A549 (cell line): ENCODE measurements at regions not wholly inside any gene's neighbourhood (a gene's known extent, or its start where the extent isn't known, plus 50 kb on each side); places are given as distances from the start of the nearest gene placed in this dataset.

Source experiments
- ATAC-seq, 2 experiments: fragments of 200-7000 bp in 1 of 2; fragments of >200 bp in 1 of 2; cut with Nextera tagmentation in 1 of 2; cut with Tn5 transposase in 1 of 2; 3 replicates each; pipeline versions ENCODE4 v1.8.0 to v1.9.1; 2018 to 2020; ENCODE audit warnings: mild to moderate bottlenecking in 1 of 2, moderate library complexity in 1 of 2
- CTCF ChIA-PET: fragments of 300-600 bp; sonication (Branson Sonifier 250); formaldehyde crosslinking; extraction: SDS; loops from one replicate; lab custom pipeline; 2021; ENCODE audit warnings: antibody characterized with exemption, inconsistent platforms; lab: Yijun Ruan, JAX
- POLR2A ChIA-PET: fragments of 350-600 bp; formaldehyde crosslinking; extraction: SDS; loops from one replicate; lab custom pipeline; 2021; ENCODE audit warnings: antibody characterized with exemption, inconsistent platforms; lab: Yijun Ruan, JAX
- DNase-seq, 2 experiments: peaks; one replicate each; pipeline versions ENCODE4 v3.0.0 to v3.0.0-alpha.2; 2011 to 2016; ENCODE audit warnings: low read depth in 1 of 2, low spot score in 1 of 2
- FAIRE-seq: peaks from 2 replicates; lab custom pipeline; 2011; peaks lifted over from hg19 to GRCh38; lab: Jason Lieb, UNC
- H3K27ac ChIP-seq, 2 experiments: fragments of >200 bp; sonication (Bioruptor Twin); formaldehyde crosslinking; 3 replicates each; pipeline ENCODE4 v1.5.1; 2016 to 2017
- H3K4me1 ChIP-seq: fragments of >200 bp; sonication (Bioruptor Twin); formaldehyde crosslinking; 3 replicates; pipeline ENCODE4 v1.6.1; 2016
- H3K4me2 ChIP-seq: fragments of >200 bp; sonication (Bioruptor Twin); formaldehyde crosslinking; 3 replicates; pipeline ENCODE4 v1.6.1; 2016
- H3K4me3 ChIP-seq: fragments of >200 bp; sonication (Bioruptor Twin); formaldehyde crosslinking; 3 replicates; pipeline ENCODE4 v1.5.1; 2016
- H3K9me3 ChIP-seq: fragments of >200 bp; sonication (Bioruptor Twin); formaldehyde crosslinking; 3 replicates; pipeline ENCODE4 v1.6.1; 2016
- ATOH8 ChIP-seq: fragments of 250-450 bp; sonication (Bioruptor Pico); IDR thresholded peaks from 2 replicates; pipeline ENCODE4 v1.5.0; 2020; ENCODE audit warnings: low read depth, mild to moderate bottlenecking, moderate library complexity
- BCL3 ChIP-seq: fragments of >200 bp; sonication (Bioruptor Twin); formaldehyde crosslinking; IDR thresholded peaks from 3 replicates; pipeline ENCODE4 v1.6.1; 2016
- BHLHE40 ChIP-seq: IDR thresholded peaks from 2 replicates; pipeline ENCODE4 v1.6.1; 2012; ENCODE audit warnings: low read depth, low read length, inconsistent platforms
- CHD2 ChIP-seq: fragments of 150-350 bp; IDR thresholded peaks from 2 replicates; pipeline ENCODE4 v1.6.1; 2014; ENCODE audit warnings: low read length; ENCODE audit not compliant: partially characterized antibody
- CHD4 ChIP-seq: fragments of 200-600 bp; sonication (generic); IDR thresholded peaks from 2 replicates; pipeline ENCODE4 v1.6.1; 2016; ENCODE audit warnings: antibody characterized with exemption, mild to moderate bottlenecking, borderline replicate concordance
- E2F6 ChIP-seq: IDR thresholded peaks from 2 replicates; pipeline ENCODE4 v1.6.1; 2012; ENCODE audit warnings: low read depth, borderline replicate concordance
- ELK1 ChIP-seq: fragments of 150-350 bp; IDR thresholded peaks from 2 replicates; pipeline ENCODE4 v1.6.1; 2014; ENCODE audit warnings: low read depth, mild to moderate bottlenecking, low read length
- FOSB ChIP-seq: fragments of 250-450 bp; sonication (Bioruptor Pico); IDR thresholded peaks from 2 replicates; pipeline ENCODE4 v1.5.0; 2020; ENCODE audit warnings: mild to moderate bottlenecking, moderate library complexity
- FOXS1 ChIP-seq: fragments of 250-450 bp; sonication (Bioruptor Pico); IDR thresholded peaks from 2 replicates; pipeline ENCODE4 v1.5.0; 2020; ENCODE audit warnings: mild to moderate bottlenecking, moderate library complexity
- HDAC2 ChIP-seq: fragments of 200-600 bp; sonication (generic); IDR thresholded peaks from 2 replicates; pipeline ENCODE4 v1.6.1; 2016
- HEYL ChIP-seq: fragments of 250-450 bp; sonication (Bioruptor Pico); IDR thresholded peaks from 2 replicates; pipeline ENCODE4 v1.8.0; 2021; ENCODE audit warnings: mild to moderate bottlenecking, moderate library complexity
- HMGXB4 ChIP-seq: fragments of 250-450 bp; sonication (Bioruptor Pico); IDR thresholded peaks from 2 replicates; pipeline ENCODE4 v1.5.0; 2021; ENCODE audit warnings: mild to moderate bottlenecking, moderate library complexity, borderline replicate concordance
- HOXB13 ChIP-seq: fragments of 250-450 bp; sonication (Bioruptor Pico); IDR thresholded peaks from 2 replicates; pipeline ENCODE4 v1.5.0; 2020; ENCODE audit warnings: low read depth, mild to moderate bottlenecking, moderate library complexity
- JUNB ChIP-seq: fragments of >200 bp; sonication (Bioruptor Twin); formaldehyde crosslinking; IDR thresholded peaks from 2 replicates; pipeline ENCODE4 v1.6.1; 2016
- POLR2AphosphoS2 ChIP-seq: conservative IDR thresholded peaks from 2 replicates; pipeline ENCODE4 v1.6.1; 2012; ENCODE audit warnings: low read length, improper control_type of control experiment, inconsistent platforms
- RAD21 ChIP-seq, 2 experiments: fragments of >200 bp in 1 of 2; sonication (Bioruptor Twin) in 1 of 2; formaldehyde crosslinking in 1 of 2; IDR thresholded peaks in 1 of 2; conservative IDR thresholded peaks in 1 of 2; 2 replicates in 1 of 2; 3 replicates in 1 of 2; pipeline ENCODE4 v1.6.1; 2012 to 2018; ENCODE audit warnings: inconsistent platforms in 1 of 2
- RARB ChIP-seq: fragments of 250-450 bp; sonication (Bioruptor Pico); IDR thresholded peaks from 2 replicates; pipeline ENCODE4 v1.8.0; 2021; ENCODE audit warnings: mild to moderate bottlenecking, moderate library complexity
- RCOR1 ChIP-seq: fragments of 150-350 bp; IDR thresholded peaks from 2 replicates; pipeline ENCODE4 v1.6.1; 2014; ENCODE audit warnings: antibody characterized with exemption, low read length, low read depth
- REST ChIP-seq: fragments of 200-600 bp; sonication (generic); IDR thresholded peaks from 2 replicates; pipeline ENCODE4 v1.6.1; 2016; ENCODE audit warnings: antibody characterized with exemption, mild to moderate bottlenecking, moderate library complexity
- SMC3 ChIP-seq: fragments of >200 bp; sonication (Bioruptor Twin); formaldehyde crosslinking; IDR thresholded peaks from 3 replicates; pipeline ENCODE4 v1.6.1; 2018; ENCODE audit warnings: inconsistent platforms
- WGBS: methylation state at CpG from one replicate; pipeline ENCODE4 v1.1.6; 2017; ENCODE audit errors: missing lambda C conversion rate; 5-methylcytosine and 5-hydroxymethylcytosine counted together

- CTCF ChIA-PET = no interaction called here
- WGBS = 0% methylated on average over 1 of the region's 1 CpG
- no peaks in the 10 kb centered on the region for H3K4me1 ChIP-seq
- no peak overlapping the region for H3K27ac ChIP-seq
- H3K4me3 ChIP-seq = no peak overlapping the region
- POLR2A ChIA-PET = no interaction called here
- no peaks in the 10 kb centered on the region for H3K9me3 ChIP-seq
- TF ChIP-seq ELK1 = no peak
- no peak for TF ChIP-seq HEYL (CRISPR knock-in tag)
- TF ChIP-seq SMC3 = no peak
- TF ChIP-seq RAD21 (conservative IDR thresholded peaks at IDR 0.05 in 1 of 2, IDR thresholded peaks at IDR 0.05 in 1 of 2) = no peak
- TF ChIP-seq RARB (CRISPR knock-in tag) = no peak
- no peak for TF ChIP-seq ATOH8 (CRISPR knock-in tag)
- no peak for TF ChIP-seq FOSB
- no peak for TF ChIP-seq E2F6
- TF ChIP-seq BHLHE40 = no peak
- no peak for TF ChIP-seq JUNB
- TF ChIP-seq FOXS1 (CRISPR knock-in tag) = no peak
- no peak for TF ChIP-seq CHD2
- no peak for TF ChIP-seq HDAC2
- no peak for TF ChIP-seq HMGXB4 (CRISPR knock-in tag)
- no peak for TF ChIP-seq BCL3
- no peak for TF ChIP-seq RCOR1
- no peak for TF ChIP-seq CHD4
- no peak for TF ChIP-seq REST
- TF ChIP-seq HOXB13 (CRISPR knock-in tag) = no peak
- no peak for TF ChIP-seq POLR2AphosphoS2
- ATAC-seq = no peak
- DNase-seq = no peak
- no peak overlapping the region for H3K4me2 ChIP-seq
- FAIRE-seq = no peak
These were observed 1368.1 kb downstream of the EFNB2 start for GRCh38 chr13:105167385-105167784.
